AML-193 (cell line): ENCODE measurements at regions not wholly inside any gene's neighbourhood (a gene's known extent, or its start where the extent isn't known, plus 50 kb on each side); places are given as distances from the start of the nearest gene placed in this dataset.

Experiments
- DNase-seq, 2 experiments: peaks; one replicate each; lab custom pipeline; 2025; lab: John Stamatoyannopoulos, UW

DNA sequence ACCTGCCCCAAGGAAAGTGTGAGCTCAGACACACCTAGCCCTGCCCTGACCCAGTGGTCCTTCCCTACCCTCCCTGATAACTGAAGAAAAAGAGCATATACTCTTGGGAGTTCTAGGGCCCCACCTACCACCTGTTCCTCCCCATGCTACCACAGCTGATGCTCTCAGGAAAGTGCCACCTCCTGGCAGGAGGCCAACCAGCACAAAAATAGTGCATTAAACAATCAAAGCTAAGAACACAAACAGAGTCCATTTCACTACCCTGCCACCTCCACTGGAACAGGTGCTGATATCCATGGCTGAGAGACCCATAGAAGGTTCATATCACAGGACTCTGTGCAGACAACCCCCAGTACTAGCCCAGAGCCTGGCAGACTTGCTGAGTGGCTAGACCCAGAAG, 288.6 kb upstream of the PHF14 start:
- DNase-seq, result no peak

DNA sequence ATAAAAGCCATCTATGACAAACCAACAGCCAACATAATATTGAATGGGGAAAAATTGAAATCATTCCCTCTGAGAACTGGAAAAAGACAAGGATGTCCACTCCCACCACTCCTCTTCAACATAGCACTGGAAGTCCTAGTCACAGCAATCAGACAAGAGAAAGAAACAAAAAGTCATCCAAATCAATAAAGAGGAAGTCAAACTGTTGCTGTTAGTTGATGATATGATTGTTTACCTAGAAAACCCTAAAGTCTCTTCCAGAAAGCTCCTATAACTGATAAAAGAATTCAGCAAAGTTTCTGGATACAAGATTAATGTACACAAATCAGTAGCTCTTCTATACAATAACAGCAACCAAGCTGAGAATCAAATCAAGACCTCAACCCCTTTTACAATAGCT, 285.1 kb upstream of the PHF14 start:
- DNase-seq, result no peak

DNA sequence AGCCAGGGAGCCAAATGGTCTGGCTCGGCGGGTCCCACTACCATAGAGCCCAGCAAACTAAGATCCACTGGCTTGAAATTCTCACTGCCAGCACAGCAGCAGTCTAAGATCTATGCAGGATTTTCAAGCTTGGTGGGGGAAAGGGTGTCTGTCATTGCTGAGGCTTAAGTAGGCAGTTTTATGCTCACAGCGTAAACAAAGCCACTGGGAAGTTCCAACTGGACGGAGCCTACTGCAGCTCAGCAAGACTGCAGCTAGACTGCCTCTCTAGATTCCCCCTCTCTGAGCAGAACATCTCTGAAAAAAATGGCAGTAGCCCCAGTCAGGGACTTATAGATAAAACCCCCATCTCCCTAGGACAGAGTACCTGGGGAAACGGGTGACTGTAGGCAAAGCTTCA, 277.6 kb upstream of the PHF14 start:
- no peak for DNase-seq

DNA sequence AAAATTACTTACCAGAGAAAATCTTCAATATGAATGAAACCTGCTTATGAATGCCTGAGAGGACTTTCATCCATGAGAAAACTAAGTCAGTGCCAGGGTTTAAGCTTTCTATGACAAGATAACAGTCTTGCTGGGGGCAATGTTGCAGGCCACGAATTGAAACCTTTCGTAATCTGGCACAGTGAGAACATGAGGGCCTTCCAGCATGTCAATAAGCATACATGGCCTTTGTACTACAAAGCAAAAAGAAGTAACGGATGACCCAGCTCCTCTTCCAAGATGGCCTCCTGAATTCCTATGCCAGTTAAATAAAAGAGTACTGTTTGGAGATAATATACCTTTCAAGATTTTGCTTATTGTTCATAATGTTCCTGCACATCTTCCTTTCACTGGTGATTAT, 270.6 kb upstream of the PHF14 start:
- DNase-seq, result no peak

DNA sequence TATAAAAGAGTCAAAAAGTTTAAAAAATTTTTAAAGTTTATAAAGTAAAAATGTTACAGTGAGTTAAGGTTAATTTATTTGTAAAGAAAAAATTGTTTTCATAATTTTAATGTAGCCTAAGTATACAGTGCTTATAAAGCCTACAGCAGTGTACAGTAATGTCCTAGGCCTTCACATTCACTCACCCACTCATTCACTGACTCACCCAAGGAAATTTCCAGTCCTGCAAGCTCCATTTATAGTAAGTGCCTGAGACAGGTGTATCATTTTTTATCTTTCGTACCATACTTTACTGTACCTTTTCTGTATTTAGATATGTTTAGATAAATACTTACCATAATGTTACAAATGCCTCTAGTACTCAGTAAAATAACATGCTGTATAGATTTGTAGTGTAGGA, 269.7 kb upstream of the PHF14 start:
- DNase-seq, result no peak

DNA sequence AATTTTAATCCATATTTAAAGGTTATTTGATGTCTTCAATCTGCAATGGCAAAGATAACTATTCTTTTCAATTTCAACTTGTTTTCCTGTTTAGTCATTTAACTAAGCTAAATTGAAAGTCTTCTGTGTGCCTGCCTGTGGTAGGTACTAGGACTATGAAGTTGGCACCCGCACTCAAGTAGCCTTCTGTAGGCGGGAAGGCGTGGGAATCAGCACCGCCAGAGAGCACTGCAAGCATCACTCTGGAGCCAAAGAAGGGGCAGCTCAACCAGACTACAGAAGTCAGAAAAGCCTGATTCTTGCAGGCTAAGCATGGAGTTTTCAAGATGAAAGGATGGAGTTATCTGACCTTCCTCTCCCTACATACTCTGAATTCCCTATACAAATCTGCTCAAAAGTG, 269.0 kb upstream of the PHF14 start:
- no peak for DNase-seq

DNA sequence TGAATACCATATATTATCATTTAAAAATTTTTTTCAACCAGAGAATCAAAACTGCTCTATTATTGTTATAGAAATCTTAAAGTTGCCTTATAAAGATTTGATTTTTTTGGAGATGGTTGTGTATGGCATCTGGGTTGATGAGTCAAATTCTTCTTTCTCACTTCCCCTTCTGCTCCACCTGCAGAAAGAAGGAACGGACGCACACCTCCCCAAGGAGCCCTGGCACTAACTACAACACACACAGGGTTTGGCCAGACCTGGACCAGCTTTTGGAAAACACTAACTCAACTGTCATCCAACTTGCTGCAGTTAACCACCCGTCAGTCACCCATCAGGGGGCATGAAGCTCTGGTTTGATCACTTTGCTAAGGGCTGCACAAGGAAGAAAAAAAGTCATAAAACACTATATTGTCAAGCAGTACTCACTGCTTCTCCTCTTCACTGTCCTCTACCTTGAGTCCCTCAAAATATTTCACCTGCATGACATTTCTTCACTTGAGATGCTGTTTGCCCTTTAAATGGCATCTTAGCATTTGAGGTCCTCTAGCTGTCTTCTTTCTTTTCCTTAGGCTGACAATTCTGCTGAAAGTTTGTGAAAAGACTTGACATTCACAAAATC, 266.7 kb upstream of the PHF14 start:
- DNase-seq, result no peak

DNA sequence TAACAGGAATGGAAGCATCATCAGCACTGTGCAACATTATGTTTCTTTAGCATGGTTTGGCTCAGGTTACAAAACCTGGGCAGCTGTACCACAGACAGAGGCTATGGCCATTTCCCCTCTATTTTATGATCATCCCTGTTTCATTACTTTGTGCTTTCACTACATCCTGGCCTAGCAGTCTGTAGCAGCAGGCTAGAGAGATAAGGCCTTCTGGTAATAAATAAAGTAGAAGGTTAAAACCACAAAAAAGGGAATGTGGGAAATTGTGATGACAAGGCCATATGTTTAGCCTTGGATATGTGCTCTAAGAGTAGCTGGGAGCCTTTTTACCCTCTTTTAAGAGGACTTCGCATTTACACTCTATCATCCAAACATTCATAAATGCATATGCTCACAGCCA, 266.2 kb upstream of the PHF14 start:
- DNase-seq, result no peak

DNA sequence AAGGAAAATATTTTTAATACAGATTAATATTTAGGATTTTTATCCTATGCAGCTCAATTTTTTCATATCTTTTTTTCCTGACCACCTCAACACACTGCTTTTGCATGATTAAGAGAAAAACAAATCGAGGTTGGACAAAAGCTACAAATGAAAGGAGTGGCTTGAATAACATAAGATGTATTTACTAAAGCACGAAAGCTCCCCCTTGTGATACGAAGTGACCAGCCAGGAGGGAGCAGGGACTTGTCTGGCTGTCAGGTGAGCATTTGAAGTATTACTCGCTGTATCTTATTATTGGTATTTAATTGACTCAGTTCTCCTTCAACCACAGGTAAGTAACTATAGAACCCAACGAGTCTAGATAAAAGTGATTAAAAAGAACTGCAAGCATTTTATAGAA, 265.2 kb upstream of the PHF14 start:
- DNase-seq, result no peak

DNA sequence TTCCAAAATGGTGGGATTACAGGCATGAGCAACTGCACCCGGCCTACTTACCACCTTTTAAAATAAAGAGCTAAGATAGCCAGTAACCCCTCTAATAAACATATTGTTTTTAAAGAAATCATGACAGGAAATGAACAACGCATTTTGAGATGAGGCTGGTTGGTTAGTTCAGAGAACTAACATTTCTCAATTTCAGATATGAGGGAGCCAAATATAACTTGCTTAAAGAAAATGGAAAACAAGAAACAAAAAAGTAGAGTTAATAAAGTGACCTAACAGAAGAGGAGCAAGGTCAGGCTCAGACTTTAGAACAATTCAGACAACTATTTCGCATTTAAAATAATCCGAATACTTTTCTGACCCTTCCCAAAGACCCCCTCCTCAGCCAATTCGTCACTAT, 254.9 kb upstream of the PHF14 start:
- DNase-seq, result no peak

DNA sequence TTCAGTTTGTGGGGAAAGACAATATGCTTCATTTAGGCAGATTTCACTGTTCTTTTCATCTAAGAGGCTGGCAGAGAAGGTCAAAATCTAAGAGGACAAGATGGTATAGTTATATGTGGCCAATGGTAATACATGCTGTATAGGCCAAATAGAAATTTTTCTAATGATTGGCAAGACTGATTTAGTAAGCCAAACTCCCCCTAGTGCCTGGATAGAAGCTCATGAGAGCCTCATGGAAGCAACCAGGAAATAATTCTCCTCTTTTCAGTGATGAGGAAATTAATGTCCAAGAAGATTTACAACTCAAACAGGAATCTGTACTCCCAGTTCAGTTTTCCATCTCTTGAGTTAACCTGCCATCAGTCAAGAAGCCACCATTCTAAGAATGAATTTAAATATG, 253.6 kb upstream of the PHF14 start:
- DNase-seq, result no peak

DNA sequence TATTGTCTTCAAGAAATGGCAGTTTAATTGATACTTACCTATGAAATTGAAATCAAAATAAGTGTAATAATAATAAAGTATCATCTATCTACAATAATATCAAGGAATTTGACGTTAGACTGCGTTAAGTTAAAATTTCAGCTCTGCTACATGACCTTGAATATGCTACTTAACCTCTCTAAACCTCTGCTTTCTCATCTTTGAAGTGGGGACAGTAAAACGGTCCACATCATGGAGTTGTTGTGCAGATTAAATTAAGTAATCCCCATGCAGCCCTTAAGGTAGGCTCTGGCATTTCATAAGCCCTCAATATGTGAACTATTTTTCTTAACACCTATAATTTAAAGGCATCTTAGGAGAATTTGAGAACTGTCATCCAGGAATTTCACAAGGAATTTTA, 252.4 kb upstream of the PHF14 start:
- DNase-seq, result no peak

DNA sequence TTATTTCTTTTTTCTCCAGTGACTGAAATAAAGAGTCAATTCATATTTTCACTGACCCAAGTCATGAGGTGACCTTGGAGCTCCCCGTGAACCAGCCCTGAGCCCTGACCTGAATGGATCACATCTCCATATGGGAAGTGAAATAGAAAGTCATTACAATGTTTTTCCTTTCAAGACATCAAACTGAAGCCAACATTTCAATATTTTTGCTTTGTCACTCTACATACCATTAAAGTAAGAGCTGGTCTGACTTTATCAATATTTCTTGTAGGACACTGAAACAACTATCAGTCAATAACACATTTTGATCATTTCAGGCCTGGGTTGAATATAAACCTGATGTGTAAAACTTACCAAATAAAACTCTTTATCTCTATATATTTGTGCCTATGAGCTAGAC, 249.8 kb upstream of the PHF14 start:
- DNase-seq, result no peak

DNA sequence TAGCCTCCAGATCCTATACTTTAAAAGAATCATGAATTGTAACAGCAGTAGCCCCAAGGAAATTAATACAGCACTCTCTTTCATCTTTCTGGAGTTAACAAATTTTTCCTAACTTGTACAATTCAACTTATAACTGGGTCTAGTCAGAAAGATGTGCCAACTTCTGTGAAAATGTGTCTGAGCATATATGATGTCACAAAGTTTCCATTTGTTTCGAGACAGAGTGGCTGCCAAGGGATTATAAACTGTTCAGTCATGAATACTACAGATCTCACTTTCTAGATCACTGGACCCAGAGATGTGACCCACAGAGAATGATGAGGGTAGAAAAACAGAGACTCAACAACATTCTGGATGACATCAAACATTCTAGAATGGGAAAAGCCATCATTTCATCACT, 249.2 kb upstream of the PHF14 start:
- no peak for DNase-seq

DNA sequence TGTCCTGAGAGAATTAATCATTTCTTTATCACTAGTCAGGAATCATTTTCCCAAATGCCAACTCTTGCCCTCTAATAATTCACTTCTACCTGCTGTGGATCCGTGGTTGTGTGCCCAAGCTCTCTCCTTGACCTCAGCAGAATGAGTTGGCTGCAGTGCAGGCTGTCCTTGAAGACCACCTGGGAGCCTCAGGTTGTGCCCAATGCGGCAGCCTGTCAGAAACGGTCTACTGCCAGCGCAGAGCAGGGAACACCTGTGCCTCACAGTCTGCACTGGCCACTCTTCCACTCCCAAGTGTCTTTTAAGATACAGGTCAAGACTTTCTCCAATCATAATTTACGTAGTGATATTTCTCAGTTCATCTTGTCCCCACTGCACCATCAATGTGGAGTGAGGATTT, 246.0 kb upstream of the PHF14 start:
- no peak for DNase-seq

DNA sequence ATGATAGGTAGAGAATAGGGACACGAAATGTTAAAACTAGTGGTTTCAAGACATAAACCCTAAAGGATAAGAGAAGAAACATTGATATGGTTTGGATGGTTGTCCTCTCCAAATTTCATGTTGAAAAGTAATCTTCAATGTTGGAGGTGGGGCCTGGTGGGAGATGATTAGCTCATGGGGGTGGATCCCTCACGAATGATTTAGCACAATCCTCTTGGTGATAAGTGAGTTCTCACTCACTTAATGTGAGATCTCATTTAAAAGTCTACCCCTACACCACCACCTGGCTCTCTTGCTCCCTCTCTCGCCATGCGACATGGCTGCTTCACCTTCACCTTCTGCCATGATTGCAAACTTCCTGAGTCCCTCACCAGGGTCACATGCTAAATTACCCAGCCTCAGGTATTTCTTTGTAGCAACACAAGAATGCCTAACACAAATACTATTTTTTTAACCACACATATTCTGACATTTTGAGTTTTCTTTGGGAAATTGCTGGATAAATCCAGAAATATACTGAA, 242.4 kb upstream of the PHF14 start:
- DNase-seq, result no peak

DNA sequence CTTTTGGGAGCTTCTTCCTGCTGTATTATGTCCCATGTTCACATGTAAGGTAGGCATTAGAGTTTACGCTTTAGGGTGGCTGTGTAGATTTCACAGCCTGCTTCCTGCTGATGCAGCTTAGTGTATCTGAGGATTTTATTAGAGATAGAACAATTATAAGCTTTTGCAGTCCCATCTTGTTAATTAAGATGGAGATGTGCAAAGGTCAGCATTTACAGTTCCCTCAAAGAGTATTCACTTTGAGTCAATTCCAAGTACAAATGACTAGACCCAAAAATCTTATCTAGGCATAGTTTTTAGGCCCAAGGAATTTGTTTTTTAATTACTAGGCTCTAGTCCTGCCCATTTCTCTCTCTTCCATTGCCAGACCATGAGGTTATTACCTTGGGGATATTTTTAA, 239.9 kb upstream of the PHF14 start:
- DNase-seq, result no peak

DNA sequence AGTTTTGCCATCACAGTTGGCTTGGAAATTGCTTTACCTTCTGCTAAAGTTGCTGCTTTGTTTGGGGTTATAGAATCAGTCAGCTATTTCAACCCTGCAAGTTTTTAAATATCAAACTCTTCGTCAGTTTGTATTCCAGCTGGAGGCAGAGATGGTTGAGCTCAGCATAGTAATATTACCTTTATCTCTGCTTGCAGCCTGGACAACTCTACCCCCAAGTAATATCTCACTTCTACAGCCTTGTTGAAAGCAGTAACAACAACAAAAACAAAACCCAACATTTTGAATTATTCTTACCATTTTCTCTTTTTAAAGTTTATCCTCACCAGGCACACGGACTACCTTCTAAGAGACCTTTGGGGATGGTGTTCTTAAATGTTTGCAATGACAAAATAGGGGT, 239.1 kb upstream of the PHF14 start:
- no peak for DNase-seq

DNA sequence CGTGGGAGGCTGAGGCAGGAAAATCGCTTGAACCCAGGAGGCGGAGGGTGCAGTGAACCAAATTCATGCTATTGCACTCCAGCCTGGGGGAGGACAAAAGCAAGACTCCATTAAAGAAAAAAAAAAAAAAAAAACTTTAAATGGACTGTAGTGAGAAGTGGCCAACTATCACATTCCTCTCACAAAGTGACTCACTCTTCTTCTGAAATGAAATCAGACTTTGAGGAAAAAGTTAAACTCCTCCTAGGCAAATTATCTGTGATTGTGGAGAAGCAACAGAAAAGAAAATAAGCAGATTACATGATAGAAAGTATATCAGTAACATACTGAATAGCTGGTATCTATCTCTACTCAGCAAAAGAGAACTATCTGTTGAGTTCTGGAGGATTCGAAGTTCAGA, 234.3 kb upstream of the PHF14 start:
- DNase-seq, result no peak

DNA sequence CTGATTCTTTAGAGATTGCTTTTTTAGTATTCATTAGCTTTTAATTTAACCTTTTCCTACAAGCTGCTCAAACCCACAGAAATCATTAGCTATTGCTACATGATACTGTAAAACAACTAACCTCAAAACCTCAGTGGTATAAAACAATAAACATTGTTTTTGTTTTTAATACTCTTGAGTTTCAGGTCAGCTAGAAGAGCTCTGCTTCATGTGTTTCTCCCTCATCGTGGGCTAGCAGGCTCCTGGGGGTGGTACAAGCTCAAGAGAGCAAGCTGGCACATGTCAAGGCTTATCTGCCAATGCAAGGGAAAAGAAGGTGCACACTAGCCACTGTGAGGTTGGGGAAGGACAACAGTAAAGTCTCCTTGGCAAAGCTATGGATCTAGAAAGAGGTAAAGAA, 232.9 kb upstream of the PHF14 start:
- DNase-seq, result no peak

DNA sequence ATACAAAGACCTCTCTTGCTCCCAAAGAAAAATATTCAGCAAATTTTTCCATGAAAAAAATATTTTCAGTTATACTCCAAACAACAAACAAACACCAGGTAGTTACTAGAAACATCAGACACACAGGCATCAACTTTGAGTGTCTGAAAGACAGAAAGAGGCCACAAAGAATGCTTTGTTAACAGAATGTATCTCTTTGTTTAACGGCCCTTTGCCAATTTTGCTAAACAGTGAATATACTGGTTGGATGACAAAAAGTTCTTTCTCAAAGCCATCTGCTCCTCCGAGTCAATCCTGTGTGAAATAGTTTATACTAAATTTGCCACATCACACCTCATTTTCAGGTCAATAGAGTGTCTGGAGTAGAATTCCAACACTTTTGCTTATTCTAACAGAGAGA, 216.7 kb upstream of the PHF14 start:
- no peak for DNase-seq

DNA sequence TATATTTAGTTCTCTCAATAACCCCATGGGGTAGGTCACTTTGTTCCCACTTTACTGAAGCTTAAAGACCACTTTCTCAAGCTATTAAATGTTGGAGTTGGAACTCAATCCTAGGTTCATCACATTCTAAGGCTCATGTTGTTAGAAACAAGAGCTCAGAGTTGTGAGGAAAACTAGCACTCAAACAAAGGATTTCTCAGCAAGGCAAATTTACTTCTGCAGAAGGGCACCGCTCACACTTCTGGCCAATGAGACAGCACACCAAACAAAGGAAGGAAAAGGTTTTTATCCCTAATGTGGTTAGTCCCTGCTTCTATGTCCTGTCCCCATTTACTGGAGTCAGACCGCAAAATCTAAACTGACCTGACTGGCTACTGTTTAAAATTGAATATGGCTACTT, 214.6 kb upstream of the PHF14 start:
- DNase-seq, result no peak

DNA sequence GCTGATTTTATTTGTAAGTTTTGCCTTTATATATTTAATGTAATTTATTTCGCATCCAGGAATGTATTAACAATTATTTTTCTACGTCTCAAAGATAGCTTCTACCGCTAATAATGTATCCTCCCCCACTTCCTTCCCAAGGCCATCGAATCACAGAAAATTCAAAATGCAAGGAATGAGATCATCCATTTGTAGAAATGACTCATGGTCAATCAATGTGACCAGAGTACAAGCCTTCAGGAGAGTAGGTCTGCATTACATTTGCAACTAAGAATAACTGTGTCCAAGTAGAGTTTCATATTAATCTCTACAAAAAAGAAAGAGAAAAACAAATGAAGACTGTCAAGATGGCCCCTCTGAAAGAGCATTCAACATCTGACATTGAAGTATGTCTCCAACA, 205.9 kb upstream of the PHF14 start:
- no peak for DNase-seq

DNA sequence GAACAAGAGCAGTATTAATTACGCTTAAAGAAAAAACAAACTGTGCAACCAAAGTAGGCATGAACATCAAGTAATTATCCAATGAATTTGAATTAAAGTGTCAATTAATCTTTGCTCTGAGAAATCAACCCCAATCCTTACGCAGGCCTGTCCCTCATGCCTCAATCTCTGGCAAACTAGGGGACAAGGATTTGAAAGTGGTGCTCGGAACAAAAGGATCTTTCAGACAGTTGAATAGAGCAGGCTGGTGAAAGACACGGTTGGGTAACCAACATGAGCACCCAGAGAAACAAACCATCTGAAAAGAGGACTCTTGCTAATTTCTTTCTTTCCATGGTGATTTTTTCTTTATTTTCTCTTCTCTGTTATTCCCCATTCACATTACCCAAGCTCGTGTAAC, 203.5 kb upstream of the PHF14 start:
- DNase-seq, result no peak

DNA sequence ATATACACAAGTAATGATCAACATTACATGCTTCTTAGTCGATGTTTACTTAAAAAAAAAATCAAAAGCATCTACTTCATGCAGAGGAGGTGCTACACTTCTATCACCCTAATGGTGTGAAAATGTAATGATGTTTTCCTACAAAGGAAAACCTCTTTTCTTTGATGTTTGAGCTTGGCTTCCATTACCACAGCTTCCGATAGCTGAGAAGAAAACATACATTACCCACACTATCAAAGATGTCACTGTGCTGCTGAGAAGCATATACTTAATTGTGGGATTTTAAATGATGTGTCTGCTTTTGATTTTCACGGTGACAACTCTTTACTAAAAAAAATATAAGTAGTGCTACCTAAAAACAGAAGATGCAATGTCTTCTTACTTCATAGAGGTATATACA, 200.2 kb upstream of the PHF14 start:
- no peak for DNase-seq
